CD14-positive monocyte (primary cell): ENCODE measurements at regions not wholly inside any gene's neighbourhood (a gene's known extent, or its start where the extent isn't known, plus 50 kb on each side); places are given as distances from the start of the nearest gene placed in this dataset.

Source experiments
- DNase-seq, 3 donors: peaks; one replicate each; pipeline ENCODE4 v3.0.0-alpha.2; 2011 to 2022
- H2AFZ ChIP-seq: 2 replicates; pipeline ENCODE4 v1.6.0; 2012; ENCODE audit warnings: mild to moderate bottlenecking, low read depth, low read length, inconsistent platforms; ENCODE audit not compliant: insufficient read depth, poor library complexity, severe bottlenecking
- H3K27ac ChIP-seq, 2 donors: 1 replicate in 1 of 2; 2 replicates in 1 of 2; pipeline ENCODE4 v1.5.1; 2012 to 2013; ENCODE audit warnings: low read length in 2 of 2, control low read depth in 1 of 2, inconsistent platforms in 1 of 2, low read depth in 1 of 2, mild to moderate bottlenecking in 1 of 2
- H3K27me3 ChIP-seq, 2 donors: one replicate each; pipeline versions ENCODE4 v1.6.0 to v1.6.1; 2011 to 2013; ENCODE audit warnings: low read length in 2 of 2; ENCODE audit not compliant: control insufficient read depth in 2 of 2, insufficient read depth in 2 of 2
- H3K36me3 ChIP-seq, 2 donors: replicated peaks in 1 of 2; 1 replicate in 1 of 2; 2 replicates in 1 of 2; pipeline versions ENCODE4 v1.5.1 to v1.6.1; 2012 to 2013; ENCODE audit warnings: low read length in 2 of 2, control low read depth in 1 of 2, inconsistent platforms in 1 of 2, mild to moderate bottlenecking in 1 of 2; ENCODE audit not compliant: insufficient read depth in 2 of 2, control insufficient read depth in 1 of 2
- H3K4me1 ChIP-seq, 2 donors: 1 replicate in 1 of 2; 2 replicates in 1 of 2; pipeline versions ENCODE4 v1.5.1 to v1.6.1; 2012 to 2013; ENCODE audit warnings: low read length in 2 of 2, control low read depth in 1 of 2, inconsistent platforms in 1 of 2, mild to moderate bottlenecking in 1 of 2, moderate library complexity in 1 of 2; ENCODE audit not compliant: insufficient read depth in 2 of 2, control insufficient read depth in 1 of 2
- H3K4me2 ChIP-seq: replicated peaks from 2 replicates; pipeline ENCODE3; 2012; ENCODE audit warnings: low read length, moderate library complexity, mild to moderate bottlenecking; ENCODE audit not compliant: poor library complexity, severe bottlenecking; ENCODE audit errors: extremely low read depth
- H3K4me3 ChIP-seq, 3 experiments: fragments of 200-600 bp in 1 of 3; sonication (generic) in 1 of 3; replicated peaks in 1 of 3; 1 replicate in 2 of 3; 2 replicates in 1 of 3; pipeline ENCODE4 v1.5.1; 2011 to 2013; ENCODE audit warnings: low read length in 3 of 3, mild to moderate bottlenecking in 3 of 3, control low read depth in 2 of 3, low read depth in 2 of 3, inconsistent platforms in 1 of 3, moderate library complexity in 1 of 3
- H3K79me2 ChIP-seq: 2 replicates; pipeline ENCODE4 v1.6.0; 2012; ENCODE audit warnings: mild to moderate bottlenecking, control low read depth, inconsistent platforms, low read length, moderate library complexity; ENCODE audit not compliant: insufficient read depth
- H3K9ac ChIP-seq: 2 replicates; pipeline ENCODE4 v1.6.0; 2017; ENCODE audit warnings: low read length, mild to moderate bottlenecking; ENCODE audit not compliant: insufficient read depth, poor library complexity, severe bottlenecking
- H3K9me3 ChIP-seq, 2 donors: replicated peaks in 1 of 2; 1 replicate in 1 of 2; 2 replicates in 1 of 2; pipeline versions ENCODE4 v1.5.1 to v1.6.1; 2012 to 2013; ENCODE audit warnings: low read length in 2 of 2, control low read depth in 1 of 2; ENCODE audit not compliant: control insufficient read depth in 1 of 2, insufficient read depth in 1 of 2
- H4K20me1 ChIP-seq: 2 replicates; pipeline ENCODE4 v1.6.0; 2012; ENCODE audit warnings: mild to moderate bottlenecking, low read length, control low read depth, moderate library complexity; ENCODE audit not compliant: insufficient read depth
- H3K27ac Mint-ChIP-seq, 7 donors: one replicate each; pipeline ENCODE4 v1.8.0; 2020; ENCODE audit warnings: mild to moderate bottlenecking in 7 of 7, mixed read lengths in 7 of 7, moderate library complexity in 6 of 7, inconsistent platforms in 2 of 7
- H3K27me3 Mint-ChIP-seq, 3 donors: one replicate each; pipeline ENCODE4 v1.8.0; 2021 to 2022; ENCODE audit warnings: low read depth in 3 of 3, mild to moderate bottlenecking in 3 of 3, mixed read lengths in 3 of 3, moderate library complexity in 3 of 3, inconsistent platforms in 1 of 3
- H3K36me3 Mint-ChIP-seq, 2 donors: one replicate each; pipeline ENCODE4 v1.8.0; 2020; ENCODE audit warnings: mixed read lengths in 2 of 2, inconsistent platforms in 1 of 2, mild to moderate bottlenecking in 1 of 2
- H3K4me1 Mint-ChIP-seq: one replicate; pipeline ENCODE4 v1.8.0; 2020; ENCODE audit warnings: mild to moderate bottlenecking, mixed read lengths
- H3K4me3 Mint-ChIP-seq, 2 donors: one replicate each; pipeline ENCODE4 v1.8.0; 2020; ENCODE audit warnings: mild to moderate bottlenecking in 2 of 2, mixed read lengths in 2 of 2, moderate library complexity in 1 of 2
- H3K9me3 Mint-ChIP-seq, 7 donors: one replicate each; pipeline ENCODE4 v1.8.0; 2020 to 2022; ENCODE audit warnings: mixed read lengths in 7 of 7, mild to moderate bottlenecking in 6 of 7, moderate library complexity in 6 of 7, inconsistent platforms in 2 of 7
- WGBS: methylation state at CpG from one replicate; pipeline ENCODE4 v1.1.5; 2013; ENCODE audit warnings: missing lambda C conversion rate; ENCODE audit not compliant: insufficient coverage; 5-methylcytosine and 5-hydroxymethylcytosine counted together
- intact Hi-C, 2 donors: fragments of 100-400 bp; cut with micrococcal nuclease; formaldehyde crosslinking; loops; one replicate each; pipeline versions ENCODE4 v1.15.0 to v1.15.1; 2023
- TF ChIP-seq, protein P1 (sequence below): fragments of 200-600 bp; IDR thresholded peaks from one replicate; pipeline ENCODE4 v1.8.0; 2022; ENCODE audit warnings: antibody characterized with exemption, mild to moderate bottlenecking

DNA sequence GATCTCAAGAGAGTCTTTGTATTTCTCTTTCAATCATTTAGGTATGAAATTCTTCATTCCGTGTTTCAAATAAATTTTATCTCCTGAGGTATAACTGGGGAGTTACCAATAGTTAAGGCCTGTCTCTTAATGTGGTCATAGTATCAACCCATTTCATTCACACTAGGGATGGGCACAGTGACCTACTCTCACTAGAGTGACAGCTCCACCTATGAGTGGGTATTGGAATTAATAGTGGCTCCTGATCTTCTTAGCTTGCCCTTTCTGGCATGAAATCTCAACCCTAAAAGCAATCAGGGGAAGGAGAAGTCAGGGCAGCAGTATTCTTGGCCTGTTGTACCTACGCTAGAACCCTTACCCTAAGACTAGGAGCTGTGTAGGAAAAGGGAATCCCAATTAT lies 507.7 kb downstream of the FAM181B start:
- H3K4me3 ChIP-seq: no peak overlapping the region
- H3K27ac Mint-ChIP-seq: no peak overlapping the region

DNA sequence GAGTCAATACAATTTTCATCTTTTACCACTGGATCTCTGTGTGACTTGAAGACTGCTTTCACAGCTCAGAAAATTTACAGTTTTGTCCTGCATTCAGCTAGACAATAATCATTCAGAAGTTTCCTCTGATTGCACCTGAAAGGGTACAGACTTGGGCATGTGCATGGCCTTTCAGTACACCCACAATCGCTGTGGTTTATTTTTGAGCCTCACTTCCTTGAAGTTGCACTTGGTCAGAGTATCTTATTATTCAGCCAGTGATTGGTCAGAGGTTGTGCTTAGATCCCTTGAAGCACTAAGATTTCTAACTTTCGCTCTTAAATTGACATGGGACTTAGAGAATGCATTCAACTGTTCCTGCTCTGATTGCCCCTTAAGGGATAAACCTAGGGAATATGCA lies 508.2 kb downstream of the FAM181B start:
- H3K4me3 Mint-ChIP-seq: no peak overlapping the region
- WGBS: 100% methylated on average over 1 of the region's 2 CpGs
- H3K27ac ChIP-seq: no peak overlapping the region

More for the DNA sequence above, 507.7 kb downstream of the FAM181B start:
- Histone ChIP-seq H3K9me3 (no peaks in the 10 kb centered on the region), H4K20me1 (no peaks in the 10 kb centered on the region), H3K36me3 (no peaks in the 10 kb centered on the region), H3K79me2 (no peaks in the 10 kb centered on the region), H3K9ac (no peak overlapping the region), H3K27ac (no peak overlapping the region), H3K4me1 (no peaks in the 10 kb centered on the region), H3K27me3 (no peaks in the 10 kb centered on the region), H2AFZ (no peak overlapping the region), H3K4me2 (no peak overlapping the region)
- TF ChIP-seq, protein P1, sequence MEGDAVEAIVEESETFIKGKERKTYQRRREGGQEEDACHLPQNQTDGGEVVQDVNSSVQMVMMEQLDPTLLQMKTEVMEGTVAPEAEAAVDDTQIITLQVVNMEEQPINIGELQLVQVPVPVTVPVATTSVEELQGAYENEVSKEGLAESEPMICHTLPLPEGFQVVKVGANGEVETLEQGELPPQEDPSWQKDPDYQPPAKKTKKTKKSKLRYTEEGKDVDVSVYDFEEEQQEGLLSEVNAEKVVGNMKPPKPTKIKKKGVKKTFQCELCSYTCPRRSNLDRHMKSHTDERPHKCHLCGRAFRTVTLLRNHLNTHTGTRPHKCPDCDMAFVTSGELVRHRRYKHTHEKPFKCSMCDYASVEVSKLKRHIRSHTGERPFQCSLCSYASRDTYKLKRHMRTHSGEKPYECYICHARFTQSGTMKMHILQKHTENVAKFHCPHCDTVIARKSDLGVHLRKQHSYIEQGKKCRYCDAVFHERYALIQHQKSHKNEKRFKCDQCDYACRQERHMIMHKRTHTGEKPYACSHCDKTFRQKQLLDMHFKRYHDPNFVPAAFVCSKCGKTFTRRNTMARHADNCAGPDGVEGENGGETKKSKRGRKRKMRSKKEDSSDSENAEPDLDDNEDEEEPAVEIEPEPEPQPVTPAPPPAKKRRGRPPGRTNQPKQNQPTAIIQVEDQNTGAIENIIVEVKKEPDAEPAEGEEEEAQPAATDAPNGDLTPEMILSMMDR: no peak
- Mint-ChIP-seq H3K9me3 (no peaks in the 10 kb centered on the region), H3K36me3 (no peaks in the 10 kb centered on the region), H3K4me3 (no peak overlapping the region), H3K27me3 (no peaks in the 10 kb centered on the region), H3K4me1 (no peaks in the 10 kb centered on the region)
- no CpG with 5 or more reads among the region's 2 CpGs for WGBS
- intact Hi-C loops: no loop called here
- DNase-seq: no peak

More for the DNA sequence above, 508.2 kb downstream of the FAM181B start:
- Mint-ChIP-seq H3K36me3 (no peaks in the 10 kb centered on the region), H3K27ac (no peak overlapping the region), H3K27me3 (no peaks in the 10 kb centered on the region), H3K4me1 (no peaks in the 10 kb centered on the region), H3K9me3 (no peaks in the 10 kb centered on the region)
- intact Hi-C loops: no loop called here
- TF ChIP-seq, protein P1: no peak
- no peaks in the 10 kb centered on the region for H3K9me3 ChIP-seq
- H4K20me1 ChIP-seq: no peaks in the 10 kb centered on the region
- no peak overlapping the region for H3K4me3 ChIP-seq
- no peaks in the 10 kb centered on the region for H3K79me2 ChIP-seq
- no peak overlapping the region for H2AFZ ChIP-seq
- H3K4me1 ChIP-seq: no peaks in the 10 kb centered on the region
- H3K36me3 ChIP-seq: no peaks in the 10 kb centered on the region
- H3K27me3 ChIP-seq: no peaks in the 10 kb centered on the region
- no peak for DNase-seq
- no peak overlapping the region for H3K9ac ChIP-seq
- no peak overlapping the region for H3K4me2 ChIP-seq
